ENCODE measurements at regions not wholly inside any gene's neighbourhood (a gene's known extent, or its start where the extent isn't known, plus 50 kb on each side); places are given as distances from the start of the nearest gene placed in this dataset.

DNA sequence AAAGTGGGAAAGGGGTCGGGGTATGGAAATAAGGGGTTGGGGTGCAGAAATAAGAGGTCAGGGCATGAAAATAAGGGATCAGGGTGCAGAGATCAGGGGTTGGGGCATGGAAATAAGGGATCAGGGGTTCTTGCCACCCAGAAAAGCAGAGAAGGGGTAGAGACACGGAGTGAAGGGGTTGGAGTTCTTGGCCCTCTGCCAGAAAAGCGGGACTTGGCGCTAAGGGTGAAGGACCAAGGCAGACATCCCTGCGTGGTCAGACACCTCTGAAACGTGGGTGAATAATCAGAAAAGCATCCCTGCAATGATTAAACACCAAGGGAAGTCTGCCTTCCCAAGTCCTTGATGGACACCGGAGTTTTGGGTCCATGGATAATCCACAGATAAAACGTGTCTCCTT is 1521.6 kb upstream of the SLC39A10 start:
- no peaks in the 10 kb centered on the region for H3K4me1 ChIP-seq (ENCODE audit: control insufficient read depth, insufficient read depth, low read length)
- no peak for TF ChIP-seq SP1 (IDR thresholded peaks at IDR 0.05; ENCODE audit: low read depth, low read length)
- no peak for TF ChIP-seq EGR1 (IDR thresholded peaks at IDR 0.05; ENCODE audit: borderline replicate concordance in 1 of 2, low read depth in 2 of 2, low read length in 2 of 2)
- TF ChIP-seq, protein P1, sequence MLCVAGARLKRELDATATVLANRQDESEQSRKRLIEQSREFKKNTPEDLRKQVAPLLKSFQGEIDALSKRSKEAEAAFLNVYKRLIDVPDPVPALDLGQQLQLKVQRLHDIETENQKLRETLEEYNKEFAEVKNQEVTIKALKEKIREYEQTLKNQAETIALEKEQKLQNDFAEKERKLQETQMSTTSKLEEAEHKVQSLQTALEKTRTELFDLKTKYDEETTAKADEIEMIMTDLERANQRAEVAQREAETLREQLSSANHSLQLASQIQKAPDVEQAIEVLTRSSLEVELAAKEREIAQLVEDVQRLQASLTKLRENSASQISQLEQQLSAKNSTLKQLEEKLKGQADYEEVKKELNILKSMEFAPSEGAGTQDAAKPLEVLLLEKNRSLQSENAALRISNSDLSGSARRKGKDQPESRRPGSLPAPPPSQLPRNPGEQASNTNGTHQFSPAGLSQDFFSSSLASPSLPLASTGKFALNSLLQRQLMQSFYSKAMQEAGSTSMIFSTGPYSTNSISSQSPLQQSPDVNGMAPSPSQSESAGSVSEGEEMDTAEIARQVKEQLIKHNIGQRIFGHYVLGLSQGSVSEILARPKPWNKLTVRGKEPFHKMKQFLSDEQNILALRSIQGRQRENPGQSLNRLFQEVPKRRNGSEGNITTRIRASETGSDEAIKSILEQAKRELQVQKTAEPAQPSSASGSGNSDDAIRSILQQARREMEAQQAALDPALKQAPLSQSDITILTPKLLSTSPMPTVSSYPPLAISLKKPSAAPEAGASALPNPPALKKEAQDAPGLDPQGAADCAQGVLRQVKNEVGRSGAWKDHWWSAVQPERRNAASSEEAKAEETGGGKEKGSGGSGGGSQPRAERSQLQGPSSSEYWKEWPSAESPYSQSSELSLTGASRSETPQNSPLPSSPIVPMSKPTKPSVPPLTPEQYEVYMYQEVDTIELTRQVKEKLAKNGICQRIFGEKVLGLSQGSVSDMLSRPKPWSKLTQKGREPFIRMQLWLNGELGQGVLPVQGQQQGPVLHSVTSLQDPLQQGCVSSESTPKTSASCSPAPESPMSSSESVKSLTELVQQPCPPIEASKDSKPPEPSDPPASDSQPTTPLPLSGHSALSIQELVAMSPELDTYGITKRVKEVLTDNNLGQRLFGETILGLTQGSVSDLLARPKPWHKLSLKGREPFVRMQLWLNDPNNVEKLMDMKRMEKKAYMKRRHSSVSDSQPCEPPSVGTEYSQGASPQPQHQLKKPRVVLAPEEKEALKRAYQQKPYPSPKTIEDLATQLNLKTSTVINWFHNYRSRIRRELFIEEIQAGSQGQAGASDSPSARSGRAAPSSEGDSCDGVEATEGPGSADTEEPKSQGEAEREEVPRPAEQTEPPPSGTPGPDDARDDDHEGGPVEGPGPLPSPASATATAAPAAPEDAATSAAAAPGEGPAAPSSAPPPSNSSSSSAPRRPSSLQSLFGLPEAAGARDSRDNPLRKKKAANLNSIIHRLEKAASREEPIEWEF (IDR thresholded peaks at IDR 0.05; ENCODE audit: insufficient replicate concordance, low read depth, low read length), result no peak
- no peak for TF ChIP-seq NR2C1 (IDR thresholded peaks at IDR 0.05)
- no peak for TF ChIP-seq BMI1 (IDR thresholded peaks at IDR 0.05; ENCODE audit: borderline replicate concordance)
- no peak for TF ChIP-seq CEBPB (IDR thresholded peaks at IDR 0.05; ENCODE audit: borderline replicate concordance in 1 of 2, low read depth in 2 of 2, low read length in 2 of 2)
- no peak for TF ChIP-seq RUNX3 (IDR thresholded peaks at IDR 0.05; ENCODE audit: low read length)
- TF ChIP-seq MYB (IDR thresholded peaks at IDR 0.05; ENCODE audit: borderline replicate concordance, low read depth, low read length), result no peak
- TF ChIP-seq MTA2 (IDR thresholded peaks at IDR 0.05; ENCODE audit: low read depth), result no peak
- TF ChIP-seq, protein P2, sequence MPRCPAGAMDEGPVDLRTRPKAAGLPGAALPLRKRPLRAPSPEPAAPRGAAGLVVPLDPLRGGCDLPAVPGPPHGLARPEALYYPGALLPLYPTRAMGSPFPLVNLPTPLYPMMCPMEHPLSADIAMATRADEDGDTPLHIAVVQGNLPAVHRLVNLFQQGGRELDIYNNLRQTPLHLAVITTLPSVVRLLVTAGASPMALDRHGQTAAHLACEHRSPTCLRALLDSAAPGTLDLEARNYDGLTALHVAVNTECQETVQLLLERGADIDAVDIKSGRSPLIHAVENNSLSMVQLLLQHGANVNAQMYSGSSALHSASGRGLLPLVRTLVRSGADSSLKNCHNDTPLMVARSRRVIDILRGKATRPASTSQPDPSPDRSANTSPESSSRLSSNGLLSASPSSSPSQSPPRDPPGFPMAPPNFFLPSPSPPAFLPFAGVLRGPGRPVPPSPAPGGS (IDR thresholded peaks at IDR 0.05; ENCODE audit: borderline replicate concordance, insufficient read depth, low read depth, low read length, poor library complexity, severe bottlenecking), result no peak
- TF ChIP-seq, protein P3, sequence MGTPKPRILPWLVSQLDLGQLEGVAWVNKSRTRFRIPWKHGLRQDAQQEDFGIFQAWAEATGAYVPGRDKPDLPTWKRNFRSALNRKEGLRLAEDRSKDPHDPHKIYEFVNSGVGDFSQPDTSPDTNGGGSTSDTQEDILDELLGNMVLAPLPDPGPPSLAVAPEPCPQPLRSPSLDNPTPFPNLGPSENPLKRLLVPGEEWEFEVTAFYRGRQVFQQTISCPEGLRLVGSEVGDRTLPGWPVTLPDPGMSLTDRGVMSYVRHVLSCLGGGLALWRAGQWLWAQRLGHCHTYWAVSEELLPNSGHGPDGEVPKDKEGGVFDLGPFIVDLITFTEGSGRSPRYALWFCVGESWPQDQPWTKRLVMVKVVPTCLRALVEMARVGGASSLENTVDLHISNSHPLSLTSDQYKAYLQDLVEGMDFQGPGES (IDR thresholded peaks at IDR 0.05), result no peak
- no peak for TF ChIP-seq NFXL1 (IDR thresholded peaks at IDR 0.05; ENCODE audit: borderline replicate concordance)
- TF ChIP-seq, protein P4, sequence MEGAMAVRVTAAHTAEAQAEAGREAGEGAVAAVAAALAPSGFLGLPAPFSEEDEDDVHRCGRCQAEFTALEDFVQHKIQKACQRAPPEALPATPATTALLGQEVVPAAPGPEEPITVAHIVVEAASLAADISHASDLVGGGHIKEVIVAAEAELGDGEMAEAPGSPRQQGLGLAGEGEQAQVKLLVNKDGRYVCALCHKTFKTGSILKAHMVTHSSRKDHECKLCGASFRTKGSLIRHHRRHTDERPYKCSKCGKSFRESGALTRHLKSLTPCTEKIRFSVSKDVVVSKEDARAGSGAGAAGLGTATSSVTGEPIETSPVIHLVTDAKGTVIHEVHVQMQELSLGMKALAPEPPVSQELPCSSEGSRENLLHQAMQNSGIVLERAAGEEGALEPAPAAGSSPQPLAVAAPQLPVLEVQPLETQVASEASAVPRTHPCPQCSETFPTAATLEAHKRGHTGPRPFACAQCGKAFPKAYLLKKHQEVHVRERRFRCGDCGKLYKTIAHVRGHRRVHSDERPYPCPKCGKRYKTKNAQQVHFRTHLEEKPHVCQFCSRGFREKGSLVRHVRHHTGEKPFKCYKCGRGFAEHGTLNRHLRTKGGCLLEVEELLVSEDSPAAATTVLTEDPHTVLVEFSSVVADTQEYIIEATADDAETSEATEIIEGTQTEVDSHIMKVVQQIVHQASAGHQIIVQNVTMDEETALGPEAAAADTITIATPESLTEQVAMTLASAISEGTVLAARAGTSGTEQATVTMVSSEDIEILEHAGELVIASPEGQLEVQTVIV (IDR thresholded peaks at IDR 0.05; ENCODE audit: borderline replicate concordance, partially characterized antibody), result no peak
- TF ChIP-seq RB1 (IDR thresholded peaks at IDR 0.05; ENCODE audit: borderline replicate concordance), result no peak
- no peak for TF ChIP-seq RBBP5 (conservative IDR thresholded peaks at IDR 0.05)
- TF ChIP-seq KDM1A (IDR thresholded peaks at IDR 0.05; ENCODE audit: borderline replicate concordance), result no peak
- FAIRE-seq (no peak), DNase-seq (ENCODE audit: low read depth, low spot score) (no peak), ATAC-seq (no peak)
- BruUV-seq (replicated peaks), result no TSS peak
- RAD21 ChIA-PET (ENCODE audit: unreplicated experiment), result no interaction called here
- H2AFZ ChIP-seq (ENCODE audit: control insufficient read depth, low read depth, low read length), result no peak overlapping the region
- no peaks in the 10 kb centered on the region for H3K27me3 ChIP-seq (replicated peaks in 1 of 2; ENCODE audit: control insufficient read depth in 2 of 2, insufficient read depth in 2 of 2, low read length in 1 of 2)
- no peak overlapping the region for H3K4me2 ChIP-seq (ENCODE audit: control insufficient read depth, insufficient read depth)
- 19% methylated on average over 7 of the region's 8 CpGs for WGBS (ENCODE audit: insufficient coverage, insufficient replicate concordance, low lambda C conversion rate, missing lambda C conversion rate)
- SMC1A ChIA-PET (ENCODE audit: uncharacterized antibody, unreplicated experiment), result no interaction called here
- H3K79me2 ChIP-seq (ENCODE audit: control insufficient read depth, insufficient read depth, low read length), result no peaks in the 10 kb centered on the region
- no peaks in the 10 kb centered on the region for H3K9me3 ChIP-seq (replicated peaks; ENCODE audit: control insufficient read depth, insufficient read depth, low read length)
- in situ Hi-C loops (cut with MboI) (no loop called here), intact Hi-C loops (cut with micrococcal nuclease; ENCODE audit: unreplicated experiment) (no loop called here)
- POLR2A ChIA-PET, result no interaction called here
- H4K20me1 ChIP-seq (ENCODE audit: control insufficient read depth, insufficient read depth), result no peaks in the 10 kb centered on the region
- no peak overlapping the region for H3K27ac ChIP-seq (ENCODE audit: control insufficient read depth, insufficient read depth)
- H3K4me3 ChIP-seq, result no peak overlapping the region
- CTCF ChIA-PET, result no interaction called here
- H3K36me3 ChIP-seq (ENCODE audit: control insufficient read depth in 2 of 2, insufficient read depth in 2 of 2, low read length in 1 of 2), result no peaks in the 10 kb centered on the region
- H3K9ac ChIP-seq (ENCODE audit: control insufficient read depth, insufficient read depth, low read length), result no peak overlapping the region

All from GM12878 (cell line).